ENCODE measurements at regions not wholly inside any gene's neighbourhood (a gene's known extent, or its start where the extent isn't known, plus 50 kb on each side); places are given as distances from the start of the nearest gene placed in this dataset.

DNA sequence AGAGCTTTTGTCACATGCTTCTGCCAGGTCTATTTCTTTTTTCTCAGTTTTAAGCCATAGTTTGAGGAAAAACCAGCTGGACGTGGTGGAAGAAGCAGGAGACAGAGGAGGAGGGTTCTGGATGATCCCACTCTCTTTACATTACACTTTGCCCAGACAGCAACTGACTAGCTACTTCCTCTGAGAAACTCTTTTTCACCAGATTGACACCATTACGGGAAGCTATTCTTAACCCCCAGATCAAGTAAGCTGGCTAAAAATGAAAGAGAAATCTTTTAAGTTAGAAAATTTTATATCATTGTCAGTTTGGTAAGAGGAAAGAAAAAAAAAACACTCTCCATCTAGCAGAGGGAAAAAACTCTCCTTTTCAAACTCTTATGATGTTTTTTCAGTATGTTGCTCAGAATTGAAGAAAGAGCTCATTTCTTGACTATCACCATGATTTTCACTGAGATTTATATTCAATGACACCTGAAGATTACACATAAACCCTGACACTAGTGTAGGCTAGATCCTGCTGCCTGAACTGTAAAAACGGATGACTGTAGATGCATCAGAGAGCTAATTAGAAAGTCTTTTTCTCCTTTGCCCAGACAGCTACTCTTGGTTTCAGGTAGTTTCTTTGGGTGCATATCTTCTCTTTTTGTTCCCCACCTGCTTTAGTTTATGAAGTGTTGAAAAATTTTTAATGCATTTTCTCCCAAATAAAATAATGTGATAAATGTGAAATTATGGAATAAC is 203.1 kb downstream of the TFEC start:
- Histone ChIP-seq H3K9me1 (replicated peaks; ENCODE audit: control insufficient read depth, extremely low read depth, insufficient read depth, low read length) (no peaks in the 10 kb centered on the region), H3K9me3 (replicated peaks; ENCODE audit: control insufficient read depth, insufficient read depth, low read length) (no peaks in the 10 kb centered on the region), H2AFZ (ENCODE audit: low read depth, low read length) (no peak overlapping the region), H3K27me3 (ENCODE audit: control insufficient read depth in 2 of 2, insufficient read depth in 2 of 2, low read length in 2 of 2) (peaks cover 0 to 2% of the 10 kb centered on the region in 2 experiments), H3K27ac (ENCODE audit: insufficient read depth, low read depth, low read length) (no peak overlapping the region), H3K4me3 (replicated peaks in 1 of 3; ENCODE audit: insufficient read depth in 1 of 3, low read depth in 1 of 3, low read length in 3 of 3) (no peak overlapping the region), H4K20me1 (replicated peaks; ENCODE audit: control insufficient read depth, extremely low read depth, insufficient read depth, low read length) (no peaks in the 10 kb centered on the region), H3K4me1 (ENCODE audit: control insufficient read depth, extremely low read depth, insufficient read depth, low read length) (no peaks in the 10 kb centered on the region), H3K4me2 (ENCODE audit: insufficient read depth, low read length) (no peak overlapping the region), H3K9ac (replicated peaks; ENCODE audit: extremely low read depth, insufficient read depth, low read length) (no peak overlapping the region), H3K79me2 (ENCODE audit: control insufficient read depth, insufficient read depth, low read length) (no peaks in the 10 kb centered on the region), H3K36me3 (ENCODE audit: control insufficient read depth in 2 of 2, extremely low read depth in 1 of 2, insufficient read depth in 2 of 2, low read length in 2 of 2) (no peaks in the 10 kb centered on the region)
- POLR2A ChIA-PET = no interaction called here
- FAIRE-seq = no peak
- CTCF ChIA-PET = interaction anchor here (0.6 to 2.4 kb wide), 8 partner anchors 11 to 895 kb away, joined by 3 to 11 read pairs (median 3); no protein-coding TSS in a partner anchor
- no TSS peak for BruUV-seq (replicated peaks)
- TF ChIP-seq MYC (IDR thresholded peaks at IDR 0.05; ENCODE audit: low read depth, low read length) (no peak), GATA2 (IDR thresholded peaks at IDR 0.05; ENCODE audit: insufficient read depth, insufficient read length, low read depth, low read length) (no peak)
- dilution Hi-C loops (cut with MboI; ENCODE audit: extremely low pct_ligation_motif_present, low sequenced_read_pairs) (no loop called here), intact Hi-C loops (cut with micrococcal nuclease) (no loop called here)
- DNase-seq (ENCODE audit: low read depth, low spot score) = no peak

DNA sequence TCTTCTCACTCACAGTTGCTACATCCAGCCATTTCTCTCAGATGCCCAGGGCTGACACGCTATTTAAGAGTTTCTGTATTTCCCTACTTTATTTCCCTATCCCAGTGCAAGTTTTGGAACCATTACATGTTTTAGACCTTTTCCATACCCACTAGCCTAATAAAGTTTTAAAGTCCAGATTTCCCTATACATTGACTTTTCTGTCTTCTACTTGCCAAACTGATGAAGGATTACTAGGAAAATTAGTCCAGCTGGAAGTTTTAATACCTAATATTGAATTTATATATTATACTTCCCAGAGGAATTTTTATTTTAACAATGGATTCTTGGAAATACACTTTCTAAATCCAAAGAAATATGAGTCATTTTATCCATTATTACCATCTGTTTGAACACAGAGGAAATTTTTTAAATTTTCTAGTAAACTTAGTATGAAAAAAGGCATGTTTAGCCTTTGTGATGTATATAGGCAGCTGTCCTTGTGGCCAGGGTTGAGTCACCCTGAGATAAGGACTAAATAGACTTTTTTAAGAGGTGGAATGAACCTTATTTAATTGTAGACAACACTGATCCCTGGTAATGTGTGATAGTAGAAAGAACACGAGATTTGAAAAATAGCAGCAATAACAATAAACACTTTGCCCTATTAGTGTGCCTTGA is 205.0 kb downstream of the TFEC start:
- H3K4me3 ChIP-seq (replicated peaks in 1 of 3; ENCODE audit: insufficient read depth in 1 of 3, low read depth in 1 of 3, low read length in 3 of 3) = no peak overlapping the region
- POLR2A ChIA-PET = no interaction called here
- H3K27ac ChIP-seq (ENCODE audit: insufficient read depth, low read depth, low read length) = no peak overlapping the region
- no peaks in the 10 kb centered on the region for H3K36me3 ChIP-seq (ENCODE audit: control insufficient read depth in 2 of 2, extremely low read depth in 1 of 2, insufficient read depth in 2 of 2, low read length in 2 of 2)
- no peaks in the 10 kb centered on the region for H3K4me1 ChIP-seq (ENCODE audit: control insufficient read depth, extremely low read depth, insufficient read depth, low read length)
- no peaks in the 10 kb centered on the region for H3K9me3 ChIP-seq (replicated peaks; ENCODE audit: control insufficient read depth, insufficient read depth, low read length)
- FAIRE-seq (no peak), DNase-seq (ENCODE audit: low read depth, low spot score) (no peak)
- no peak overlapping the region for H2AFZ ChIP-seq (ENCODE audit: low read depth, low read length)
- no TSS peak for BruUV-seq (replicated peaks)
- intact Hi-C loops (cut with micrococcal nuclease) = no loop called here
- dilution Hi-C loops (cut with MboI; ENCODE audit: extremely low pct_ligation_motif_present, low sequenced_read_pairs) = no loop called here
- no peak overlapping the region for H3K9ac ChIP-seq (replicated peaks; ENCODE audit: extremely low read depth, insufficient read depth, low read length)
- H3K27me3 ChIP-seq (ENCODE audit: control insufficient read depth in 2 of 2, insufficient read depth in 2 of 2, low read length in 2 of 2) = peaks cover 0 to 2% of the 10 kb centered on the region in 2 experiments
- no peaks in the 10 kb centered on the region for H3K79me2 ChIP-seq (ENCODE audit: control insufficient read depth, insufficient read depth, low read length)
- no peak overlapping the region for H3K4me2 ChIP-seq (ENCODE audit: insufficient read depth, low read length)
- CTCF ChIA-PET = no interaction called here
- TF ChIP-seq EZH2 (IDR thresholded peaks at IDR 0.05; ENCODE audit: borderline replicate concordance, low read depth, low read length, severe bottlenecking) = no peak
- no peak for TF ChIP-seq MYC (IDR thresholded peaks at IDR 0.05; ENCODE audit: low read depth, low read length)
- no peak for TF ChIP-seq JUN (IDR thresholded peaks at IDR 0.05; ENCODE audit: borderline replicate concordance, insufficient read depth, insufficient read length, low read depth)
- TF ChIP-seq FOS (IDR thresholded peaks at IDR 0.05; ENCODE audit: borderline replicate concordance, insufficient read depth, low read length) = no peak
- TF ChIP-seq, protein P1, sequence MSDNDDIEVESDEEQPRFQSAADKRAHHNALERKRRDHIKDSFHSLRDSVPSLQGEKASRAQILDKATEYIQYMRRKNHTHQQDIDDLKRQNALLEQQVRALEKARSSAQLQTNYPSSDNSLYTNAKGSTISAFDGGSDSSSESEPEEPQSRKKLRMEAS (IDR thresholded peaks at IDR 0.05; ENCODE audit: insufficient read depth, insufficient read length) = no peak
- no peak for TF ChIP-seq POLR2AphosphoS5 (IDR thresholded peaks at IDR 0.05; ENCODE audit: insufficient read depth, low read depth, low read length)
- H3K9me1 ChIP-seq (replicated peaks; ENCODE audit: control insufficient read depth, extremely low read depth, insufficient read depth, low read length) = no peaks in the 10 kb centered on the region
- no peaks in the 10 kb centered on the region for H4K20me1 ChIP-seq (replicated peaks; ENCODE audit: control insufficient read depth, extremely low read depth, insufficient read depth, low read length)

All from endothelial cell of umbilical vein (primary cell).